Posterior vena cava (tissue), 2 donors: ENCODE measurements at regions not wholly inside any gene's neighbourhood (a gene's known extent, or its start where the extent isn't known, plus 50 kb on each side); places are given as distances from the start of the nearest gene placed in this dataset.
"Not testable (repeated sequence)": the region's sequence is repeated elsewhere in the genome, so short reads cannot be mapped to it uniquely, and the experiment has no call there.

Experiments
- DNase-seq: peaks from one replicate; pipeline ENCODE4 v3.0.0-alpha.2; 2020; ENCODE audit warnings: low spot score
- intact Hi-C, 2 donors: fragments of 100-400 bp; cut with DNase I; formaldehyde crosslinking; loops; one replicate each; pipeline versions ENCODE4 v1.14.1 to v1.14.2; 2022 to 2023
- donor health status: DM: yes; HTN: yes; CAD: no.
- donor health status: DM: yes; HTN: yes; CAD: no.

- intact Hi-C loops = no loop called here
- no peak for DNase-seq
These were observed 91.2 kb upstream of the GPR141 start for GRCh38 chr7:37592366-37592765.

- DNase-seq = no peak
- intact Hi-C loops = no loop called here
These were observed 89.0 kb upstream of the GPR141 start for GRCh38 chr7:37594602-37595001.

- intact Hi-C loops = loop anchor here in 1 of 2 donors (2.0 kb wide), 1 partner anchor 68 kb away; no protein-coding TSS in a partner anchor
- DNase-seq = no peak
These were observed 84.7 kb upstream of the GPR141 start for GRCh38 chr7:37598824-37599223.

- no peak for DNase-seq
- intact Hi-C loops = no loop called here
These were observed 82.2 kb upstream of the GPR141 start for GRCh38 chr7:37601321-37601720.

- intact Hi-C loops = no loop called here
- DNase-seq = no peak
These were observed 79.5 kb upstream of the GPR141 start for GRCh38 chr7:37604078-37604477.

GRCh38 chr7:37617406-37617805 lies 66.2 kb upstream of the GPR141 start:
- intact Hi-C loops, DNase-seq: not testable (repeated sequence)

- intact Hi-C loops = no loop called here
- no peak for DNase-seq
These were observed 50.5 kb upstream of the GPR141 start for GRCh38 chr7:37633048-37633447.
